HL-60 (cell line): ENCODE measurements at regions not wholly inside any gene's neighbourhood (a gene's known extent, or its start where the extent isn't known, plus 50 kb on each side); places are given as distances from the start of the nearest gene placed in this dataset.

Experiments used
- POLR2AphosphoS5 ChIP-seq: IDR thresholded peaks from 2 replicates; pipeline ENCODE4 v1.6.1; 2012; ENCODE audit warnings: low read depth
- REST ChIP-seq: IDR thresholded peaks from 2 replicates; pipeline ENCODE4 v1.6.1; 2012; ENCODE audit warnings: low read depth; ENCODE audit not compliant: insufficient replicate concordance
- TF ChIP-seq, protein P1 (sequence below): IDR thresholded peaks from one replicate; pipeline ENCODE4 v1.5.1; 2011; ENCODE audit warnings: low read length, control low read depth, inconsistent platforms; ENCODE audit not compliant: insufficient read depth

DNA sequence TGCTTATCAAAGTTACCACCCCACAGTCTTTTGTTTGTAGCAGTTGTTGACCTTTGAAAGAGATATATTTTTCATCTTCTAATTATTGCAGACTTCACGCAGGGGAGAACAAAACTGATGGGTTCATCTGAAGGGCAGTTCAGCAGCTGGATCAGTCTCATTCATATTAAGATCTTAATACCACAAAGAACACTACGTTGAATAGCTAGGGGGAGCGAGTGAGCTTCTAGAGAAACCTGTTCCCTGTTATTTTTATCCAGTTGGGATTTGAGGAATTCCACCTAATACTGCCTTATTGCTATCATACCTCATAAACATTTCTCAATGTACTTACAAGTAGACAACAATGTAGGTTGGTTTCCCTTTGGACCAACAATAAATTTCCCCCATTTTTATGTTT, 306.1 kb upstream of the KIF2B start:
- TF ChIP-seq POLR2AphosphoS5 (no peak), REST (no peak)
- TF ChIP-seq, protein P1, sequence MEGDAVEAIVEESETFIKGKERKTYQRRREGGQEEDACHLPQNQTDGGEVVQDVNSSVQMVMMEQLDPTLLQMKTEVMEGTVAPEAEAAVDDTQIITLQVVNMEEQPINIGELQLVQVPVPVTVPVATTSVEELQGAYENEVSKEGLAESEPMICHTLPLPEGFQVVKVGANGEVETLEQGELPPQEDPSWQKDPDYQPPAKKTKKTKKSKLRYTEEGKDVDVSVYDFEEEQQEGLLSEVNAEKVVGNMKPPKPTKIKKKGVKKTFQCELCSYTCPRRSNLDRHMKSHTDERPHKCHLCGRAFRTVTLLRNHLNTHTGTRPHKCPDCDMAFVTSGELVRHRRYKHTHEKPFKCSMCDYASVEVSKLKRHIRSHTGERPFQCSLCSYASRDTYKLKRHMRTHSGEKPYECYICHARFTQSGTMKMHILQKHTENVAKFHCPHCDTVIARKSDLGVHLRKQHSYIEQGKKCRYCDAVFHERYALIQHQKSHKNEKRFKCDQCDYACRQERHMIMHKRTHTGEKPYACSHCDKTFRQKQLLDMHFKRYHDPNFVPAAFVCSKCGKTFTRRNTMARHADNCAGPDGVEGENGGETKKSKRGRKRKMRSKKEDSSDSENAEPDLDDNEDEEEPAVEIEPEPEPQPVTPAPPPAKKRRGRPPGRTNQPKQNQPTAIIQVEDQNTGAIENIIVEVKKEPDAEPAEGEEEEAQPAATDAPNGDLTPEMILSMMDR, result no peak
